Stimulated activated naive CD8-positive, alpha-beta T cell treated with anti-CD3 and anti-CD28 coated beads, Interleukin-15, amount 100 ng/mL, for 72 hours (primary cell): ENCODE measurements at regions not wholly inside any gene's neighbourhood (a gene's known extent, or its start where the extent isn't known, plus 50 kb on each side); places are given as distances from the start of the nearest gene placed in this dataset.

Experiments used
- ATAC-seq: fragments of 150-1000 bp; cut with Tn5 transposase; 2 replicates; pipeline ENCODE4 v1.10.0; 2021; ENCODE audit warnings: mild to moderate bottlenecking, moderate library complexity
- DNase-seq, 2 donors: peaks; one replicate each; pipeline ENCODE4 v3.0.0; 2021 to 2022
- H3K27ac Mint-ChIP-seq, 2 donors: one replicate each; pipeline ENCODE4 v1.8.0; 2022; ENCODE audit warnings: mild to moderate bottlenecking in 2 of 2, mixed read lengths in 2 of 2, moderate library complexity in 2 of 2
- H3K27me3 Mint-ChIP-seq: one replicate; pipeline ENCODE4 v1.8.0; 2022; ENCODE audit warnings: mixed read lengths
- H3K4me1 Mint-ChIP-seq: one replicate; pipeline ENCODE4 v1.8.0; 2022; ENCODE audit warnings: mild to moderate bottlenecking, mixed read lengths
- H3K4me3 Mint-ChIP-seq, 2 donors: one replicate each; pipeline ENCODE4 v1.8.0; 2022; ENCODE audit warnings: mild to moderate bottlenecking in 2 of 2, mixed read lengths in 2 of 2, moderate library complexity in 1 of 2
- H3K9me3 Mint-ChIP-seq, 2 donors: one replicate each; pipeline ENCODE4 v1.8.0; 2022; ENCODE audit warnings: mixed read lengths in 2 of 2

DNA sequence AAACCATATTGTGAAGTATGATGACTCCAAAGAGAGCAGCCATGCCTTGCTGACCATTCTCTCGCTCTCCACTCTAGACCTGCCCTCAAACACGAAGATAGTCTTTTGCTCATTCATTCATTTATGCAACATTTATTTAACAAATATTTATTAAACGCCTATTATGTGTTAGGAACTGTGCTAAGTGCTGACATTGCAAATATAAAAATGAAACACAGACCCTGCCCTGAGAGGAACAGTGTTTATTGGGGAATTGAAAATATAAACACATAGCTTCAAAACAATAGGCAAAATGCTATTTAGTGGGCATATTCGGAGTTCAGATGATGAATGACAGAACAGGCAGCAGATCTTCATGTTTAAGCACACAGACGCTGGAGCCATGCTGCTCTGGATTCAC is 213.6 kb downstream of the NUF2 start:
- no peak overlapping the region for H3K27ac Mint-ChIP-seq
- no peaks in the 10 kb centered on the region for H3K4me1 Mint-ChIP-seq
- no peak for DNase-seq
- no peak for ATAC-seq
- H3K4me3 Mint-ChIP-seq = no peak overlapping the region
- peaks cover 0 to 6% of the 10 kb centered on the region in 2 donors for H3K9me3 Mint-ChIP-seq
- no peaks in the 10 kb centered on the region for H3K27me3 Mint-ChIP-seq

DNA sequence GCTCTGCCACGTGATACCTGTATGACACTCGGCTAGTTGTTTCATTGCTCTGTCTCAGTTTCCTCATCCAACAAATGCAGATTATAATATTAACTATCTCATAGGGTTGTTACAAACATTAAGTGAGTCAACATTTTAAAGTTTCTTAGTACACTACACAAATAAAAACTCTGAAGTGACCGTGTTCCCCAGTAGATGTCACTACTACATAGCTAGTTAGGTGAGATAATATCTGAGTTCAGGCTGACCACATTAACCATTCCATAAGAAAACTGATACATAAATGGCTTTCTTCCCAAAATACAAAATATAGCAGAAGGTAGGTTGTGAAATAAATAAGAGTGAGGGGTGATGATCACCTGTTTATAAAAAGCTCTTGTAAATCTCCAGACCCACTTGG is 214.1 kb downstream of the NUF2 start:
- ATAC-seq (no peak), DNase-seq (no peak)
- H3K4me1 Mint-ChIP-seq = no peaks in the 10 kb centered on the region
- peak overlapping the region in 1 of 2 donors; percentile 76 for H3K27ac Mint-ChIP-seq
- no peak overlapping the region for H3K4me3 Mint-ChIP-seq
- no peaks in the 10 kb centered on the region for H3K27me3 Mint-ChIP-seq
- H3K9me3 Mint-ChIP-seq = peaks cover 0 to 6% of the 10 kb centered on the region in 2 donors

DNA sequence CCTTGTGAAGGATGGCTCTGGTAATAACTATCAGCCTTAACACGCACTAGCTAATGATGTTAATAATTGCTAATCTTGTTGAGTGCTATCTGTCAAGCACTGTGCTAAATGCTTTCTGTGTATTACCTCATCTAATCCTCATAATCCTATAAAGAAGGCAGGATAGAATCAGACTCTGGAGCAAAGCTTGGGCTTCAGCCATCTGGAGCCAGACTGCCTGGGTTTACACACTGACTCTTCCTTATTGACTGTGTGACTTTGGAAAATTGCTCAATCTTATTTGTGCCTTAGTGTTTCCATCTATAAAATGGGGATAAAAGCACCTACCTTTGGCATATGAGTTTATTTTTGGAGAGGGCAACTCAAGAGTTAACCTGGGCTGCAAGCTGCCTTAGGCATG is 216.1 kb downstream of the NUF2 start:
- no peaks in the 10 kb centered on the region for H3K4me1 Mint-ChIP-seq
- H3K27ac Mint-ChIP-seq = no peak overlapping the region
- no peak for ATAC-seq
- no peaks in the 10 kb centered on the region for H3K27me3 Mint-ChIP-seq
- peaks cover 0 to 6% of the 10 kb centered on the region in 2 donors for H3K9me3 Mint-ChIP-seq
- no peak for DNase-seq
- H3K4me3 Mint-ChIP-seq = no peak overlapping the region

DNA sequence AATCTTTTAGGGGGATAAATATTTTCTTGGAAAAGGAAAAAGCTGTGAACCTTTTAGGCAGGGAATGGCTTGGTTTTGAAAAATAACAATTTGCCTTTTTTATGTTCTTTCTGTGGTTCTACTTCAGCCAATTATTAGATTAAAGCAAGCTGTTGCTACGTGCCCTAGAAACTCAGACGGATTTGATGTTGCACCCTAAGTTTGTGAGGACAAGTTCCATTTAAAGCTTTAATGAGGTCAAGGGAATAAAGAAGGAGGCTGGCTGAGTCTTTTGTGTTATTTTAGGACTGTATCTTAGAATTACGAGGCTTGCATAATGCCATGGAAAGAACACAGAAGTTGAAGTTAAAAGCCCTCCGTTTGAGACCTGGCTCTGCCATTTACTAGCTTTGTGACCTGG is 216.9 kb downstream of the NUF2 start:
- H3K4me3 Mint-ChIP-seq = no peak overlapping the region
- no peak for DNase-seq
- H3K9me3 Mint-ChIP-seq = peaks cover 0 to 3% of the 10 kb centered on the region in 2 donors
- no peaks in the 10 kb centered on the region for H3K4me1 Mint-ChIP-seq
- no peak overlapping the region for H3K27ac Mint-ChIP-seq
- no peaks in the 10 kb centered on the region for H3K27me3 Mint-ChIP-seq
- no peak for ATAC-seq

DNA sequence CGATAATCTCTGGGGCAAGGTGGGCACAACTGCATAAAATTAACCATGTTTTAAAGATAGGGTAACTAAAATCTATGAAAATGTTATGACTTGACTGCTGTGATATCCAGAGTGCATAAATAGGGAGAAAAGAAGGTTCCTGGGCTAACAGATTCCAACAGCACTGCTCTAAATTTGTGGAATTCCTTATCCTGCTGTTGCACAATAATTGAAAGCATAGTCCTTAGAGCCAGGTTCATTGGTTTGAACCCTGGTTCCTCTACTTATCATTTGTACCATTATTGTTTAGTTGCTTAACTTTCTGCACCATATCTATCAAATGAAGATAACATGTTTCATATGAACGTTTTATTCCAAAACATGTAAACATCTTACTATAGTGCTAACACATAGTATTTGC is 219.0 kb downstream of the NUF2 start:
- H3K27ac Mint-ChIP-seq = no peak overlapping the region
- H3K4me1 Mint-ChIP-seq = no peaks in the 10 kb centered on the region
- no peak for DNase-seq
- no peak for ATAC-seq
- no peaks in the 10 kb centered on the region for H3K9me3 Mint-ChIP-seq
- no peaks in the 10 kb centered on the region for H3K27me3 Mint-ChIP-seq
- no peak overlapping the region for H3K4me3 Mint-ChIP-seq

DNA sequence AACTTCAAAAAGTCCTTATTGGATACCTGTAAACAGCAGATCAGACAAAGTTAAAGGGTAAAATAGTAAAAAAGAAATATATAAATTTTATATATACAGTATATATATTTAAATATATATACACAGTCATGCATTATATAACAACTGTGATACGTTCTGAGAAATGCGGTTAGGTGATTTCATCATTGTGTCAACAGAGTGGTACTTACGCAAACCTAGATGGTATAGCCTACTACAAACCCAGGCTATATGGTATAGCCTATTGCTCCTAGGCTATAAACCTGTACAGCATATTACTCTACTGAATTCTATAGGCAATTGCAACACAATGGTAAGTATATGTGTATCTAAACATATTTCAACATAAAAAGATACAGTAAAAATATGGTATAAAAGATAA is 222.7 kb downstream of the NUF2 start:
- Mint-ChIP-seq H3K9me3 (peaks cover 7 to 8% of the 10 kb centered on the region in 2 donors), H3K27me3 (no peaks in the 10 kb centered on the region), H3K27ac (no peak overlapping the region), H3K4me3 (no peak overlapping the region), H3K4me1 (no peaks in the 10 kb centered on the region)
- ATAC-seq (no peak), DNase-seq (no peak)

DNA sequence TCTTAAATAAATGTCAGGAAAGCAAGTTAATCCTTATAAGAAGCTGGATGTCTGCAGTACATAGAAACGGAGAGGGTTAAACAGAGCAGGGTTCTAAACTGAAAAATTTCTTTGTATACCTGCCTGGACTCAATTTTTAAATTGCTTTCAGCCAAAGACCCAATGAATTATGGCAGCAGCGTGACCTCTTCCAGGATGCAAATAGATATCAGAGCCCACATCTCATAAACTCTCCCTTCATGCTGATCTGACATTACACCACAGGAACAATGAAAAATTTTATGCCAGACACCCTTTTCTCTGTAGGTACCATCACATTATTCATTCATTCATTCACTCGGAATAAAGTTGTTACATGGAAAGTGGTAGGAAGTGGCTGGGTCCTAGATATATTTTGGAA is 236.4 kb downstream of the NUF2 start:
- H3K4me1 Mint-ChIP-seq = no peaks in the 10 kb centered on the region
- H3K4me3 Mint-ChIP-seq = no peak overlapping the region
- no peaks in the 10 kb centered on the region for H3K27me3 Mint-ChIP-seq
- H3K27ac Mint-ChIP-seq = no peak overlapping the region
- ATAC-seq = no peak
- peaks cover 0 to 6% of the 10 kb centered on the region in 2 donors for H3K9me3 Mint-ChIP-seq
- DNase-seq = no peak

DNA sequence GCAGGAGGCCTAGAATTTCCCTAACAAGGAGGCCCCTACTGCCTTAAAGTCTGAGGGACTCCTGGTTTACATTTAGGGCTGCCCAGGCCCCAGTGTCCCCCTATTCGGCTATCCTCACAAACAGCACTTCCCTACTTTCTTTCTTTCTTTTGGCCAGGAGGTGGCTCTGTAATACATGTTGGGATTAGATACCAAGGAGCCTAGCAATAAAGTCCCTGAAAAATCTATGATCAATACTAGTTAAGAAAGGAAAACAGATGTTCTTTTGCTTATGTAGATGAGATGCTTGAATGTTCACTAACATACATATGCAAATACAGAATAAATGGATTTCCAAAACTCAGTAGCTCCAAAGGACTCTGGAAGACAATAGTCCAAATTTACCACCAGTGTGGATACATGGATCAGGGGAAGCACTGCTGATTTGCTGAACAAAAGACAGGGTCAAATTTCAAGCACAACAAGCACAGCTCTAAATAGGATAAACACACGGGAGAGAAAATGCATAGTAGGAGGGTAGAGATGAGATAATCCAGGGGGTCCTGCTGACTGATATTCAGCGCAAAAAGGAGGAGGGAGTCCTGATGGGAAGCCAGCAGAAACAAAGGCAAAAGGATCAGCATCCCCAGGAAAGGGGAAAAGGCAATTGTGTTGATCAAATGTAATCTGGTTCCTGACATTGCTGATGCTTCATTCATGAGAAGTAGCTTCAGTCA is 240.0 kb downstream of the NUF2 start:
- H3K4me1 Mint-ChIP-seq = no peaks in the 10 kb centered on the region
- no peaks in the 10 kb centered on the region for H3K9me3 Mint-ChIP-seq
- no peak overlapping the region for H3K27ac Mint-ChIP-seq
- no peak overlapping the region for H3K4me3 Mint-ChIP-seq
- ATAC-seq (no peak), DNase-seq (no peak)
- no peaks in the 10 kb centered on the region for H3K27me3 Mint-ChIP-seq

DNA sequence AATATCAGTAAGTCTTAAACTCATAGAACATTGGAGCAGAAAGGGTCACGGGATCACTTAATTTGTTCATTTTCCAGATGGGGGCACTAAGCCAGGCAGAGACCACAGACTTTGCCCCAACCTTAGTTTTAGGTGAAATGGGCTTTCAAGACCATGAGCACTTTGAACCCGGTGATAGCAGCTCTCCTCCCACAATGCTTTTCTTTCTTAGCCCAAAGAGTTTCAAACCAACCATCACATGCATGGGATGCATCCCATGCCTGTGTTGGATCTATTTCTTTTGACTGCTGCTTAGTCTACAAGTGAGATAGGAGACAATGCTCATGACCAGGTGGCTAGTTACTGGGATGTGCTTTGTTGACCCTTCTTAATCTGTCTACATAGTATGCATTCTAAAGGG is 240.6 kb downstream of the NUF2 start:
- Mint-ChIP-seq H3K4me3 (no peak overlapping the region), H3K27me3 (no peaks in the 10 kb centered on the region), H3K4me1 (no peaks in the 10 kb centered on the region), H3K9me3 (no peaks in the 10 kb centered on the region), H3K27ac (no peak overlapping the region)
- DNase-seq = no peak
- no peak for ATAC-seq

DNA sequence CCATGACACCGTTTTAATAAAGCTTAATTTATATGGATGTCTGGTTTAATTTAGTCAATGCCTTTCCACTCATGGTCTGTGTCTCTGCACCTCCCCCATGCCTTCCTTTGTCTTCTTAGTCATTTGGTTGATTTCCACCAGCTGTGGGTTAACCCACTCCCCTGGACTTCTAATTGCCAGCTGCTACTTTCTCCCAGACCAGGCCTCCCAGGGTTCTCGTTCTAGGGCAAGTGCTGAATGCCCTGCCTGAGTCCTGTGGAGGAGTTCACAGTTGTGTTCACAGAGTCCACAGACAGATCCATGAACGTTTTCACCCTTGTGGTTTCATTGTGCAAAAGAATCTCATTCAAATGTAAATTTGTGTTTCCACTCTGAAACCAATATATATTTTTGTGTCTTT is 243.4 kb downstream of the NUF2 start:
- no peak overlapping the region for H3K4me3 Mint-ChIP-seq
- H3K9me3 Mint-ChIP-seq = no peaks in the 10 kb centered on the region
- ATAC-seq (no peak), DNase-seq (no peak)
- H3K27ac Mint-ChIP-seq = no peak overlapping the region
- no peaks in the 10 kb centered on the region for H3K4me1 Mint-ChIP-seq
- no peaks in the 10 kb centered on the region for H3K27me3 Mint-ChIP-seq

DNA sequence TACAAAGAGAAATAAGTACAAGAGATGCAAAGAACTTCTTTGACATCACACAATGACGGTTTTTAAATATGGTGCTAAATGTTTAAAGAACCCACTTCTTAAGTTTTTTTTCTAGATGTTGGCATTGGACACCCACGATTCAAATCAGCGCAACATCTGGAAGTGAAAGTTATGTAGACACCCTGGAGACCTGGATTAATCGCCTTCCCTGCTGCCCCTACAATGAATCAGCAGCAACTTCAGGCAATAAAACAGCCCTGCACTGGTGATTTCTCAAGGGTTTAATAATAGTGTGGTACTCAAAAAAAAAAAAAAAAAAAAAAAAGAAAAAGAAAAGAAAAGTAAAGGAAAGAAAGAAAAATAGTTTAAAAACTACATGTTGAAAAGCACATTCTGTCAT is 248.3 kb downstream of the NUF2 start:
- Mint-ChIP-seq H3K27me3 (no peaks in the 10 kb centered on the region), H3K4me1 (no peaks in the 10 kb centered on the region), H3K4me3 (no peak overlapping the region), H3K9me3 (no peaks in the 10 kb centered on the region), H3K27ac (no peak overlapping the region)
- ATAC-seq (no peak), DNase-seq (no peak)

DNA sequence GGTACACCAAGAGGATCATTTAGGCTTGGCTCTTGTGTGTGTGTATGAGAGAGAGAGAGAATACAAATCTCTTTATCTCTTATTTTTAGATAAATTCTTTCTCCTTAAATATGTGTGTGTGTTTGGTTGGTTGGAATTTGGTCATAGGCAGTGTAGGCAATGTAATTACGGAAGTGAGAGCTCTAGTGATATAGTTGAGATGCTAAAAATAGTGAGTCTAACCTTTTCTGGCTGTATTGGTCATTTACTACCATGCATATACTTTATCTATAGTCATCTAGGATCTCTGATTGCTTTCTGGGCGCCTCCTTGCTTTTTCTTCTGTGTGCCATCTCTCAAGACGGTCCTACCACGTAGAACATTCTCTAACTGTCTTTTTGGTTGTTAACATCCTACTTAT is 250.2 kb downstream of the NUF2 start:
- H3K27me3 Mint-ChIP-seq = no peaks in the 10 kb centered on the region
- H3K4me1 Mint-ChIP-seq = no peaks in the 10 kb centered on the region
- no peaks in the 10 kb centered on the region for H3K9me3 Mint-ChIP-seq
- no peak for ATAC-seq
- H3K27ac Mint-ChIP-seq = no peak overlapping the region
- no peak overlapping the region for H3K4me3 Mint-ChIP-seq
- no peak for DNase-seq

DNA sequence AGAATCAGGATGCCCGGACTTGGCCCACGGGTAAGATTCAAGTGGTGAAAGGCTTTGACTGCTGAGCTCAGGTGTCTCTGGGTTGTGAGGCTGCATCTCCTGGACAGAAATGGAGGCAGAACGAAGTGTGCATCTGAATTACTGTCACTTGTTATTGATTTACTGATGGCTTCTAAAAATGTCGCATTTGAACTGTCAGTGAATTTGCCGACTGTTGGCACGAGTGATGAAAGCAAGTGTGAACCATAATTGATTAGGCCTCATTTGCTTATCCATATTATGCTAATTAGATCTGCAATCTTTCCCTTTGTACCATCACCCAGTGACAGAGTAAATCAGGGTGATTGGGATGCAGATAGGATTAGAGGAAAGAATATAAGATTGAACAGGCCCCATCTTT is 252.4 kb downstream of the NUF2 start:
- DNase-seq (no peak), ATAC-seq (no peak)
- H3K4me1 Mint-ChIP-seq = no peaks in the 10 kb centered on the region
- no peak overlapping the region for H3K4me3 Mint-ChIP-seq
- no peaks in the 10 kb centered on the region for H3K9me3 Mint-ChIP-seq
- H3K27ac Mint-ChIP-seq = no peak overlapping the region
- H3K27me3 Mint-ChIP-seq = no peaks in the 10 kb centered on the region

DNA sequence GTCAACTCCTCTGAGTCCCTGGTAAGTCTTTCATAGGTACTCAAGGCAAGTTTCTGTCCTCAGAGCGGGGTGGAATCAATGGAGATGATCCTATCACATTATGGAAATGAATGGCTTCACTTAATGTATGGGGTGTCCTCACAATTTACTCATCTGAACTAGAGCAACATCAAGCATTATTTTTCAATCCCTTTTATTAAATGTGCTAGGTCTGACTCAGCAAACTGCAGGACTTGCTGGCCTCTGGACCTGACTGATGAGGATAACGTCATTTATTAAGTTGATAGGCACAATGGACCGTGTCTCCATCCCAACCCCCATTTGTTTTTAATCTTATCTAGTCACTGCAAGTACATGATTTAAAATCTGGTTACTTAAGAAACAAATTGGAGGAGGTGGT is 259.2 kb downstream of the NUF2 start:
- H3K4me1 Mint-ChIP-seq = no peaks in the 10 kb centered on the region
- no peak overlapping the region for H3K27ac Mint-ChIP-seq
- no peak overlapping the region for H3K4me3 Mint-ChIP-seq
- no peaks in the 10 kb centered on the region for H3K9me3 Mint-ChIP-seq
- ATAC-seq (no peak), DNase-seq (no peak)
- H3K27me3 Mint-ChIP-seq = no peaks in the 10 kb centered on the region

DNA sequence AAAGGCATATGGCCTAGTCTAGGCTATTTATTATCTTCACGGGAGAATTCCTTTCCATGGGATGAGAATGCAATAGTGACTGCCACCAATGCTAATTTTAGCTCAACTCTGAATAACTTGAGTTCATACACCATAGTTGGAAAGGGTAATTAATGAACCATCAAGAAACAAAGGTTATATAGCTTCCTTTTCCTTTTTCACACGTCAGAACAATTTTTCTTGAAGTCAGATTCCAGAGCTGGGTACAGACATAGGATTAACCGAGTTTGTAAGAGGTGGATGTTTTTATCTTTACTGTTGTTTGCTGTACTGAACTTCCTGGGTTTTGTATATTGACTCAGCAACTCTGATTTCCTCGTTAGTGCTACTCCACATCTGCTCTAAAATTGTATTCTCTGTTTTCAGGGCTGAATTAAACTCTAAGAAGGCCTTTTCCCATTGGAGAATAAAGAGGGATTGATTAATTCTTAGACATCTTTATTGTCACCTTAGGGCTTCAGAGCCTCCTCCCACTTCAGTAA is 262.0 kb downstream of the NUF2 start:
- Mint-ChIP-seq H3K27me3 (no peaks in the 10 kb centered on the region), H3K27ac (no peak overlapping the region), H3K4me3 (no peak overlapping the region), H3K9me3 (no peaks in the 10 kb centered on the region), H3K4me1 (no peaks in the 10 kb centered on the region)
- ATAC-seq (no peak), DNase-seq (no peak)

DNA sequence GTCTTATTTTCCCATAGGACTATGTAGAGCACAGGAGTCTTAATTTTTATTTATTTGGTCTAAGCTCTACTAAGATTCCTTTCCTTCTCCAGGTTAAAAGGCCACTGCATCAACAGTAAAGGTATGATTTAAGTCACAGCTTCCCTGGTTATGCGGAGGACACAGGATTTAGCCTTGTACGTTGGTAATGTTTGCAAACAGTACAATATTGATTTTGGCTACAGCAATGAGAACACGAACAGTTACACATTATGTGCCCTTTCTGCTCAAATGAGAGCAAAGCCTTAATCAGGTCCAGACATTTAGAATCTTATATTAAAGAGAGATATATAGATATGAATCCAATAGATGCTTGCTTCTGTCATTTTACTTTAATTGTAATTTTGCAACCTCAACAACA is 264.0 kb downstream of the NUF2 start:
- Mint-ChIP-seq H3K4me1 (no peaks in the 10 kb centered on the region), H3K4me3 (no peak overlapping the region), H3K27ac (no peak overlapping the region), H3K27me3 (no peaks in the 10 kb centered on the region), H3K9me3 (no peaks in the 10 kb centered on the region)
- DNase-seq (no peak), ATAC-seq (no peak)

DNA sequence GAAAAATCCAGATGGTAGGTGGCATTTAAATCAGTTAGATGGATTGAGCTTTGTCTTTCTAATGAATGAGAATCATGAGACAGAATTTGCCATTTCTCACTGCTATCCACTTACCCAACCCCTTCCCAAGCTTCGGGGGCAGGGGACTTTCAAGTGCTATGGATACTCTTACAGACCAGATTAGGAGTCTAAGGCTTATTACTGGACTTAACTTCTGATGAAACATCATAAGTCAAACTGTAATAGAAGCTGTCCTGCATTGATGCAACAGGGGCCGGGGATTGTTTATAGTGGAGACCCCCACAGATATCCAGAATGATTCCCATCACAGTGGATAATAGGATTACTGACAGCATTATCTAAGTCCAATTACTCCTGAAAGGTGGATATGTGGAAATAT is 267.0 kb downstream of the NUF2 start:
- H3K27ac Mint-ChIP-seq = no peak overlapping the region
- ATAC-seq (no peak), DNase-seq (no peak)
- peaks cover 8% of the 10 kb centered on the region for H3K27me3 Mint-ChIP-seq
- no peaks in the 10 kb centered on the region for H3K4me1 Mint-ChIP-seq
- peaks cover 9 to 15% of the 10 kb centered on the region in 2 donors for H3K9me3 Mint-ChIP-seq
- H3K4me3 Mint-ChIP-seq = no peak overlapping the region
